Activated naive CD4-positive, alpha-beta T cell treated with anti-CD3 and anti-CD28 coated beads, Interleukin-2, amount 50 U/mL, for 24 hours (primary cell): ENCODE measurements at regions not wholly inside any gene's neighbourhood (a gene's known extent, or its start where the extent isn't known, plus 50 kb on each side); places are given as distances from the start of the nearest gene placed in this dataset.

Experiments
- H3K27ac Mint-ChIP-seq: one replicate; pipeline ENCODE4 v1.8.0; 2021; ENCODE audit warnings: mild to moderate bottlenecking, mixed read lengths
- H3K27me3 Mint-ChIP-seq: one replicate; pipeline ENCODE4 v1.8.0; 2021; ENCODE audit warnings: mixed read lengths
- H3K36me3 Mint-ChIP-seq: one replicate; pipeline ENCODE4 v1.8.0; 2021; ENCODE audit warnings: mixed read lengths
- H3K4me1 Mint-ChIP-seq: one replicate; pipeline ENCODE4 v1.8.0; 2021; ENCODE audit warnings: mixed read lengths
- H3K4me3 Mint-ChIP-seq: one replicate; pipeline ENCODE4 v1.8.0; 2021; ENCODE audit warnings: mild to moderate bottlenecking, mixed read lengths
- H3K9me3 Mint-ChIP-seq: one replicate; pipeline ENCODE4 v1.8.0; 2021; ENCODE audit warnings: mixed read lengths

DNA sequence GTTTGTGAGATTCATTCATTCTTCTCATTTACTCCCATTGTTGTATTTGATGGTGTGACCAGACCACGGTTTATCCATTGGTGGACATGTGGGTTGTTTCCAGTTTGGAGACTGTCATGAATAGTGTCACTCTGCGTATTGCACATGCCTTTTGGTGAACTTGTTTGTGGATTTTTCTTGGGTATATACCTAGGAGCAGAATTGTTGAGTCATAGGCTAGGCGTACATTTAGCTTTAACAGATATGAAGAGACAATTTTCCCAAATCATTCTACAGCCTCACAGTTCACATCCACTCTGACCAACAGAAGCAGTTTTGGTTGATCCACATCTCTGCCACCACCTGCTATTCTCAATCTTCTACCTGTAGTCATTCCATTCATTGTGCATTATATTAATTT lies 66.0 kb upstream of the FAM20C start:
- Mint-ChIP-seq H3K27me3 (no peaks in the 10 kb centered on the region), H3K9me3 (no peaks in the 10 kb centered on the region), H3K4me3 (no peak overlapping the region), H3K36me3 (no peaks in the 10 kb centered on the region), H3K27ac (no peak overlapping the region), H3K4me1 (no peaks in the 10 kb centered on the region)

GRCh38 chr7:127064-127598 lies 65.2 kb upstream of the FAM20C start:
- Mint-ChIP-seq H3K27ac (no peak overlapping the region), H3K4me3 (no peak overlapping the region), H3K9me3 (no peaks in the 10 kb centered on the region), H3K4me1 (no peaks in the 10 kb centered on the region), H3K27me3 (no peaks in the 10 kb centered on the region), H3K36me3 (no peaks in the 10 kb centered on the region)

DNA sequence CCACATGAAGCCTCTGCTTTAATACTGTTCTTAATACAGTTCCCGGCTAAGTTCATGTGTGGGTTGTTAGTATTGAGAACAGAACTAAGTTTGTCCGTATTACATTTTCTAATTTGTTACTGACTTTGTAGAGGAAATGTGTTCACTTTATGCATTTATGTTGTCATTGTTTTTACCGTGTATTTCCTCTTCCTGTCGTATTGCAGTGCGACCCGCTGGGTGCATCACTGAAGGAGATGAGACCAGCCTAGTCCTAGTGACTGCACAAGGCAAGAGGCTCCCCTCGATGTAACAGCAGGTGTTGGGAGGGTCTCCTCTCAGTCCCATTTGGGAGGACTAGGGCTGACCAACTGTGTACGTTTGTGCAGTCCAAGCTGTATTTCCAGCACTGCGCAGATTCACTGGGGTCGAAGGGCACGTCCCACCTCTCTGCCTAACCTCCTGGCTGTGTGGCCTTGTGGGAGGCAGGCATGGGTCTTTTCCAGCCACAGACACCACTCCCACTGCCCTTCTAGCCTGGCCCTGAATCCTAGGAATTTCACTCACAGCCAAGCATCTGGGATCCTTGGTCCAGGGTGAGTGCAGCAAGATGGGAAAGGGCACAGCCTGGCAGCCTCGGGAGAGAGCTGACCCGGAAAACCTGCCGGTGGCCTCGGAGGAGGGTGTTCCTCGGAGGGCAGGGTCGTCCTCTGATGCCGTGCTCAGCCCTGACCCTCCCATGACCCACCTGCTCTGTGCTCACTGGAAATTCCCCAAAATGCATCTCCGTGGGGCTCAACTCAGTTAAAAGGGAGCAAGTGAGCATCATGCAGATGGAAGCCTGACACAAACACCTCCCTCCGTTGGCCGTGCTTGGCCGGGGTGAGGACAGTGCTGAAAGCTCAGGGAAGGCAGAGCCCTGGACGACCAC lies 63.9 kb upstream of the FAM20C start:
- no peaks in the 10 kb centered on the region for H3K27me3 Mint-ChIP-seq
- no peak overlapping the region for H3K27ac Mint-ChIP-seq
- no peaks in the 10 kb centered on the region for H3K4me1 Mint-ChIP-seq
- H3K9me3 Mint-ChIP-seq, result no peaks in the 10 kb centered on the region
- no peak overlapping the region for H3K4me3 Mint-ChIP-seq
- H3K36me3 Mint-ChIP-seq, result no peaks in the 10 kb centered on the region

DNA sequence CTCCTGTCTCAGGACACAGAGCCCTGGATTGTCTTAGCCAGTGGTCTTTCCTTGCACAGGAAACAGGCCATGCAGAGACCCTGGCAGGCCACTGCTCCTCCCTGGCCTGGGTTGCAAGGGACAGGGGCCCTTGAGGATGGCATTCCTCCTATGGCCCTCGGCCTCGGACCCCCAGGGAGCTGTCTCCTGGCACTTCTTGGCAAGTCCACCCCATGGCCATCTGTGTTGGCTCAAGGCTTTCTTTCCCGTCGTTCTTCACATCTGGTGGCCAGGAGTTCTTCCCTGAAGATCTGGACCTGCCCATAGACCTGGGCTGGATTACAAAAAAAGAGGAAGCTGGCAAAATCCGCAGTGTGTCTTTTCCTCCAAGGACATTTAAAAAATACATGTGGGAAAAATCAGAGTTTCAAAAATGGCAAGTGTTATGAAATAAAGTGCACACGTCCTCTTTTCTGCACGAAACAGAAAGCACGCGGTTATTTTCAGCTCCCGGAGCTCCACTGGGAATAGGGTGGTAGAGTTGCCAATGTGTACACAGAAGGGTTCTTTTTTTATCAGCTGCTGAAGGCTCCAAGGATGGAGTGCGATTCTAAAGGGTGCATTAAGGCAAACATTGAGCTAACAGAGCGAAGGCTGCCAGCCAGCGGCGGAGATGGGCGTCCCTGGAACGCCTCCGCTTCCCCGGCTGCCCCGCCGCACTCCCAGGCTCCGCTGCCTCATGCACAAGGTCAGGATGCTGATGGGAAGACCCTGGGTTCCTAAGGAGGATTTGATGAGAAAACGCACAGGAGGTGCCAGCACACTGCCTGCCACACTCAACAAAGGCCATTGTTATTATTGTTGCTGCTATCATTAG lies 62.8 kb upstream of the FAM20C start:
- no peaks in the 10 kb centered on the region for H3K9me3 Mint-ChIP-seq
- no peak overlapping the region for H3K4me3 Mint-ChIP-seq
- H3K27me3 Mint-ChIP-seq, result no peaks in the 10 kb centered on the region
- H3K27ac Mint-ChIP-seq, result no peak overlapping the region
- no peaks in the 10 kb centered on the region for H3K4me1 Mint-ChIP-seq
- no peaks in the 10 kb centered on the region for H3K36me3 Mint-ChIP-seq

DNA sequence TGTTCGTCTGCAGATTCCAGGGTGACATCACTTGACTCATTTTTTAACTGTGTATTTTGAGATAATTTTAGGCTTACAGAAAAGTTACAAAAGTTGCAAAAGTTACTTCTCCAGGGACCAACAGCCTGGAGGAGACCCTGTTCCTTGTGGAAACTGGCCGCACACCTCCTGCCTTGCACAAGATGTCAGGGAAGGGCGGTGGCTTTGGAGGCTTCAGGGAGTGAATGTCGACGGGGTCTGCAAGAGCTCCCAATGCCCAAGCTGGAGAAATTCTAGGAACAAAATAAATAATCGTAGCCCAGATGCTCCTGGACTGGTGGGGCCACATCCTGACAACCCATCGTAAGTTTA lies 62.2 kb upstream of the FAM20C start:
- Mint-ChIP-seq H3K4me3 (no peak overlapping the region), H3K27me3 (no peaks in the 10 kb centered on the region), H3K27ac (no peak overlapping the region), H3K36me3 (no peaks in the 10 kb centered on the region), H3K4me1 (no peaks in the 10 kb centered on the region), H3K9me3 (no peaks in the 10 kb centered on the region)

DNA sequence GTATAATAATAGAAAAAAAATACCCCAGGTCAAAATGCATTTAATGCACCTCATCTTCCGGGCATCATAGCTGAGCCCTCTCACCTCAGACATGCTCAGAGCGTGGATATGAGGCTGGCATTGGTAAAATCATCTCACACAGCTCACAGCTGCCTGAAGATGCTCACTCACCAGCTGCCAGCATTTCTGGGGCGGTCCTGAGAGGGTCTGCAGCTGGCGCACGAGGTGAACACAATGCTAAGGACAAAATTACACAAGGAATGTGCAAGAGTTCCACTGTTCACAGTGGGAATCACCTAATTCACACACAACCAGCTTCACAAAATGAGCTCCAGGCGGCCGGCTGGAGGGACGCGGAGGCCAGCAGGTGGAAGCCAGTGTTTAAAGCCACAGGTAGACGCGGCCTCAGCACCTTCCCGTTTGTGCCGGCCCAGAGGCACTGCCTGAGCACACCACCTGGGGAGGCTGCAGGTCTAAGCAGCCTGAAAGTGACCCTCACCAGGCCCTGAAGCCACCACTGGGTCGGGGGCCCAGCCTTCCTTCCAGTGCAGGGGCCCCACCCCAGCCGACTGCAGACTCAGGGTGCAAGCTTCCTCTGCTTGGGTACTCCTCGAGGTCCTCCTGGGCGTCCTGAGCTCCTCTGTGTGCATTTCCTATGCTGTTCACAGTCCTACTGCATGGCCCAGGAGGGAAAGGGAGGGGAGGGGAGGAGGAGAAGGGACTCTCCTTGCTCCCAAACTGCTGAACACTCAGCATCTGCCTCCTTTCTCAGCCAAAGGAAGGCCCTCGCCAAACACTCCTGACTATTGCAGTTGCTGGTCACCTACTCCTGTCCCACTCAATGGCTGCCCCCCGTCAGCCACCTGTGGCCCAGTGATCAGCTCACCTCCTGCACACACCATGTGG lies 61.2 kb upstream of the FAM20C start:
- Mint-ChIP-seq H3K27me3 (no peaks in the 10 kb centered on the region), H3K4me3 (no peak overlapping the region), H3K36me3 (no peaks in the 10 kb centered on the region), H3K9me3 (no peaks in the 10 kb centered on the region), H3K4me1 (no peaks in the 10 kb centered on the region), H3K27ac (no peak overlapping the region)

DNA sequence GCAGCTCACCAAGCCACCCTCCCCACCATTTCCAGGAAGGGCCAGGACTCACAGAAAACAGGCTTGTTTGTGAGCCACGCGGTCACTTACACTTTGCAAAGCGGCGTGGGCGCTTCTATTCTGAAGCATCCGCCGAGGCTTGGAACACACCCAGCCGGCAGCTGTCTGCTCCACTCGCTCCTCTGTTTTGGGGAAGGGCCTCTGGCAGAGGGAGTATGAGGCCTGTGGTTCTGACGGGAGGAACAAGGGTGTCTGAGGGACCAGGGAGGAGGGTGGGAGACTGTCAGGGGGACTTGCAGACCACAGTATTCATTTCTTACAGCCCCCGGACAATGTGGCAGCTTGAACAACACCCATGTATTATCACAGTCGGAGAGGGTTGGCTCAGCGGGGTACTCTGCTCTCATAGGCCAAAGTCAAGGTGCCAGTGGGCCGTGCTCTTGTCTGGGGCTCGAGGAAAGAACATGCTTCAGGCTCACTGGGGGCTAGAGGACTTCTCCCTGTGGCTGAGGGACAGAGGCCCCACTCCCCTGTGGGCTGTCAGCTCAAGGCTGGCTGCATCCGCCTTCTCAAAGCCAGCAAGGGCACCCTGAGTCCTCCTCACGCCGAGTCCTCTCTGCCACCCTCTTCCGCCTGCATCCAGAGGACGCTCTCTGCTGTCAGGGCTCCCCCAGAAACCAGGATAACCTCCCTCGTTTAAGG lies 60.4 kb upstream of the FAM20C start:
- Mint-ChIP-seq H3K9me3 (no peaks in the 10 kb centered on the region), H3K36me3 (no peaks in the 10 kb centered on the region), H3K4me1 (no peaks in the 10 kb centered on the region), H3K27me3 (no peaks in the 10 kb centered on the region), H3K4me3 (no peak overlapping the region), H3K27ac (no peak overlapping the region)

GRCh38 chr7:132899-133298 lies 59.5 kb upstream of the FAM20C start:
- H3K27me3 Mint-ChIP-seq, result no peaks in the 10 kb centered on the region
- H3K27ac Mint-ChIP-seq, result no peak overlapping the region
- no peaks in the 10 kb centered on the region for H3K36me3 Mint-ChIP-seq
- H3K4me3 Mint-ChIP-seq, result no peak overlapping the region
- no peaks in the 10 kb centered on the region for H3K9me3 Mint-ChIP-seq
- H3K4me1 Mint-ChIP-seq, result no peaks in the 10 kb centered on the region

- Mint-ChIP-seq H3K4me3 (no peak overlapping the region), H3K27ac (no peak overlapping the region), H3K36me3 (no peaks in the 10 kb centered on the region), H3K27me3 (no peaks in the 10 kb centered on the region), H3K4me1 (no peaks in the 10 kb centered on the region), H3K9me3 (no peaks in the 10 kb centered on the region)
These were observed 58.9 kb upstream of the FAM20C start for GRCh38 chr7:133470-133869.

- H3K27me3 Mint-ChIP-seq, result no peaks in the 10 kb centered on the region
- no peak overlapping the region for H3K4me3 Mint-ChIP-seq
- H3K36me3 Mint-ChIP-seq, result no peaks in the 10 kb centered on the region
- no peaks in the 10 kb centered on the region for H3K4me1 Mint-ChIP-seq
- no peaks in the 10 kb centered on the region for H3K9me3 Mint-ChIP-seq
- no peak overlapping the region for H3K27ac Mint-ChIP-seq
These were observed 58.3 kb upstream of the FAM20C start for GRCh38 chr7:134029-134428.

GRCh38 chr7:134561-135256 lies 57.7 kb upstream of the FAM20C start:
- Mint-ChIP-seq H3K9me3 (no peaks in the 10 kb centered on the region), H3K27ac (no peak overlapping the region), H3K4me3 (no peak overlapping the region), H3K36me3 (no peaks in the 10 kb centered on the region), H3K4me1 (no peaks in the 10 kb centered on the region), H3K27me3 (no peaks in the 10 kb centered on the region)

DNA sequence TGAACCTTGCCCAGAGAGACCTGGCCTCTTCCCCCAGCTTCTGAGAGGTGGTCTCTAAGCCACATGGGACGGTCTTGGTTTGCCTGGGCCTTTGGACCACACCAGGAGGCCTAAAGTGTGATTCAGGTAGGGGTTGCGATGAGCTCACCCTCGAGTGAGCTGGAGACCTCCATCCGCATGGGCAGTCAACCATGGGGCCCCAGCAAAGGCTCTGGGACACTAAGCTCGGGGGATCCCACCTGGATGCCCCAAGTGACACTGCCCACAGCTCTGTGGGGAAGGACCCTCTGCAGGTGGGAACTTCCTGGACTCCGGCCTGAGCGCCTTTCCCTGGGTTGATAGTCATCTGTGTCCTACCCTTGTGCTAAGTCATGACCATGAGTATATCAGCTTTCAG lies 57.1 kb upstream of the FAM20C start:
- no peaks in the 10 kb centered on the region for H3K4me1 Mint-ChIP-seq
- H3K4me3 Mint-ChIP-seq, result no peak overlapping the region
- no peak overlapping the region for H3K27ac Mint-ChIP-seq
- no peaks in the 10 kb centered on the region for H3K27me3 Mint-ChIP-seq
- H3K9me3 Mint-ChIP-seq, result no peaks in the 10 kb centered on the region
- no peaks in the 10 kb centered on the region for H3K36me3 Mint-ChIP-seq

GRCh38 chr7:135731-136645 lies 56.4 kb upstream of the FAM20C start:
- Mint-ChIP-seq H3K27ac (no peak overlapping the region), H3K4me3 (no peak overlapping the region)

More at GRCh38 chr7:135731-136645, 56.4 kb upstream of the FAM20C start:
- Mint-ChIP-seq H3K36me3 (no peaks in the 10 kb centered on the region), H3K4me1 (no peaks in the 10 kb centered on the region), H3K9me3 (no peaks in the 10 kb centered on the region), H3K27me3 (no peaks in the 10 kb centered on the region)
